H9 (cell line): ENCODE measurements at regions not wholly inside any gene's neighbourhood (a gene's known extent, or its start where the extent isn't known, plus 50 kb on each side); places are given as distances from the start of the nearest gene placed in this dataset.
"Not testable (repeated sequence)": the region's sequence is repeated elsewhere in the genome, so short reads cannot be mapped to it uniquely, and the experiment has no call there.

Experiments
- DNase-seq: peaks from one replicate; pipeline ENCODE4 v3.0.0-alpha.2; 2017
- H2AFZ ChIP-seq: one replicate; pipeline ENCODE4 v1.6.1; 2013; ENCODE audit warnings: mild to moderate bottlenecking, low read length, control low read depth, moderate library complexity
- H2AK5ac ChIP-seq: 2 replicates; pipeline ENCODE4 v1.6.1; 2013; ENCODE audit warnings: low read length, control low read depth, mixed read lengths; ENCODE audit not compliant: insufficient read length
- H2BK120ac ChIP-seq: one replicate; pipeline ENCODE4 v1.6.1; 2013; ENCODE audit warnings: low read depth, mild to moderate bottlenecking, low read length, control low read depth, inconsistent platforms; ENCODE audit not compliant: poor library complexity, severe bottlenecking
- H2BK12ac ChIP-seq: 2 replicates; pipeline ENCODE4 v1.6.1; 2013; ENCODE audit warnings: low read length, control low read depth, mixed read lengths, low read depth; ENCODE audit not compliant: insufficient read length
- H2BK15ac ChIP-seq: 2 replicates; pipeline ENCODE4 v1.6.1; 2013; ENCODE audit warnings: low read depth, low read length, control low read depth
- H2BK20ac ChIP-seq: one replicate; pipeline ENCODE4 v1.6.1; 2013; ENCODE audit warnings: low read depth, mild to moderate bottlenecking, low read length, control low read depth, inconsistent platforms; ENCODE audit not compliant: poor library complexity, severe bottlenecking
- H2BK5ac ChIP-seq: 2 replicates; pipeline ENCODE4 v1.6.1; 2013; ENCODE audit warnings: low read length, control low read depth, mixed read lengths; ENCODE audit not compliant: insufficient read length
- H3K14ac ChIP-seq: 2 replicates; pipeline ENCODE4 v1.6.1; 2013; ENCODE audit warnings: low read length, control low read depth; ENCODE audit not compliant: insufficient read depth
- H3K18ac ChIP-seq: 2 replicates; pipeline ENCODE4 v1.6.1; 2013; ENCODE audit warnings: low read depth, mild to moderate bottlenecking, mixed read lengths, low read length, control low read depth; ENCODE audit not compliant: insufficient read length
- H3K23ac ChIP-seq: 2 replicates; pipeline ENCODE4 v1.6.1; 2013; ENCODE audit warnings: low read length, control low read depth, mixed read lengths, low read depth; ENCODE audit not compliant: insufficient read length
- H3K23me2 ChIP-seq: 2 replicates; pipeline ENCODE4 v1.6.1; 2013; ENCODE audit warnings: low read depth, mild to moderate bottlenecking, mixed read lengths, low read length, control low read depth; ENCODE audit not compliant: insufficient read length, poor library complexity, severe bottlenecking
- H3K27ac ChIP-seq: 2 replicates; pipeline ENCODE4 v1.5.1; 2013; ENCODE audit warnings: low read length, control low read depth, mixed read lengths, low read depth; ENCODE audit not compliant: insufficient read length
- H3K27me3 ChIP-seq: 2 replicates; pipeline ENCODE4 v1.6.1; 2013; ENCODE audit warnings: low read length, control low read depth, inconsistent platforms; ENCODE audit not compliant: insufficient read depth
- H3K4ac ChIP-seq: 2 replicates; pipeline ENCODE4 v1.6.1; 2013; ENCODE audit warnings: low read depth, mild to moderate bottlenecking, control low read depth, inconsistent platforms, low read length, moderate library complexity
- H3K4me1 ChIP-seq: 2 replicates; pipeline ENCODE4 v1.6.1; 2013; ENCODE audit warnings: low read length, control low read depth, inconsistent platforms; ENCODE audit not compliant: insufficient read depth
- H3K4me2 ChIP-seq: 2 replicates; pipeline ENCODE4 v1.6.1; 2013; ENCODE audit warnings: low read length, control low read depth, mixed read lengths; ENCODE audit not compliant: insufficient read length, insufficient read depth
- H3K56ac ChIP-seq: 2 replicates; pipeline ENCODE4 v1.6.1; 2013; ENCODE audit warnings: low read depth, mild to moderate bottlenecking, mixed read lengths, low read length, control low read depth; ENCODE audit not compliant: insufficient read length
- H3K79me1 ChIP-seq: 2 replicates; pipeline ENCODE4 v1.6.1; 2013; ENCODE audit warnings: low read depth, mild to moderate bottlenecking, moderate library complexity, low read length, control low read depth, inconsistent platforms; ENCODE audit not compliant: insufficient read depth, poor library complexity, severe bottlenecking
- H3K79me2 ChIP-seq: 2 replicates; pipeline ENCODE4 v1.6.1; 2013; ENCODE audit warnings: low read length, control low read depth, inconsistent platforms; ENCODE audit not compliant: insufficient read depth
- H3K9ac ChIP-seq: 2 replicates; pipeline ENCODE4 v1.6.1; 2013; ENCODE audit warnings: low read length, control low read depth, mixed read lengths; ENCODE audit not compliant: insufficient read length; ENCODE audit errors: extremely low read depth
- H3K9me3 ChIP-seq: one replicate; pipeline ENCODE4 v1.6.1; 2013; ENCODE audit warnings: low read depth, low read length, inconsistent platforms; ENCODE audit not compliant: control insufficient read depth
- H3T11ph ChIP-seq: one replicate; pipeline ENCODE4 v1.6.1; 2013; ENCODE audit warnings: mild to moderate bottlenecking, low read length, control low read depth, inconsistent platforms
- H4K20me1 ChIP-seq: one replicate; pipeline ENCODE4 v1.6.1; 2013; ENCODE audit not compliant: control insufficient read depth, insufficient read length, insufficient read depth
- H4K5ac ChIP-seq: 2 replicates; pipeline ENCODE4 v1.6.1; 2013; ENCODE audit warnings: low read depth, mild to moderate bottlenecking, mixed read lengths, low read length, control low read depth; ENCODE audit not compliant: insufficient read length
- H4K8ac ChIP-seq: replicated peaks from 2 replicates; pipeline ENCODE4 v1.6.1; 2013; ENCODE audit warnings: low read length, control low read depth, mixed read lengths, low read depth; ENCODE audit not compliant: insufficient read length
- H4K91ac ChIP-seq: 2 replicates; pipeline ENCODE4 v1.6.1; 2013; ENCODE audit warnings: low read depth, mild to moderate bottlenecking, moderate library complexity, mixed read lengths, low read length, control low read depth; ENCODE audit not compliant: insufficient read length
- H3K27ac Mint-ChIP-seq, 3 experiments: 2 replicates in 2 of 3; 3 replicates in 1 of 3; pipeline ENCODE4 v1.8.0; 2020 to 2021; ENCODE audit warnings: mixed read lengths in 3 of 3, mild to moderate bottlenecking in 1 of 3, moderate library complexity in 1 of 3
- H3K27me3 Mint-ChIP-seq: 2 replicates; pipeline ENCODE4 v1.8.0; 2021; ENCODE audit warnings: low read depth, mild to moderate bottlenecking, moderate library complexity, mixed read lengths
- H3K36me3 Mint-ChIP-seq, 3 experiments: 2 replicates in 2 of 3; 3 replicates in 1 of 3; pipeline ENCODE4 v1.8.0; 2020 to 2021; ENCODE audit warnings: low read depth in 3 of 3, mixed read lengths in 3 of 3; ENCODE audit not compliant: insufficient read depth in 1 of 3
- H3K4me1 Mint-ChIP-seq, 2 experiments: 2 replicates each; pipeline ENCODE4 v1.8.0; 2020; ENCODE audit warnings: mixed read lengths in 2 of 2
- H3K4me3 Mint-ChIP-seq, 2 experiments: 2 replicates in 1 of 2; 3 replicates in 1 of 2; pipeline ENCODE4 v1.8.0; 2020 to 2021; ENCODE audit warnings: mild to moderate bottlenecking in 2 of 2, mixed read lengths in 2 of 2, moderate library complexity in 1 of 2
- H3K9me3 Mint-ChIP-seq, 2 experiments: 2 replicates in 1 of 2; 3 replicates in 1 of 2; pipeline ENCODE4 v1.8.0; 2020; ENCODE audit warnings: mild to moderate bottlenecking in 2 of 2, mixed read lengths in 2 of 2, moderate library complexity in 1 of 2
- WGBS: extraction: QIAGEN DNeasy Blood & Tissue Kit; methylation state at CpG from one replicate; pipeline ENCODE4 v1.1.7; 2013; ENCODE audit warnings: missing lambda C conversion rate, low lambda C conversion rate, mixed read lengths; ENCODE audit not compliant: insufficient read length; ENCODE audit errors: extremely low coverage; 5-methylcytosine and 5-hydroxymethylcytosine counted together

DNA sequence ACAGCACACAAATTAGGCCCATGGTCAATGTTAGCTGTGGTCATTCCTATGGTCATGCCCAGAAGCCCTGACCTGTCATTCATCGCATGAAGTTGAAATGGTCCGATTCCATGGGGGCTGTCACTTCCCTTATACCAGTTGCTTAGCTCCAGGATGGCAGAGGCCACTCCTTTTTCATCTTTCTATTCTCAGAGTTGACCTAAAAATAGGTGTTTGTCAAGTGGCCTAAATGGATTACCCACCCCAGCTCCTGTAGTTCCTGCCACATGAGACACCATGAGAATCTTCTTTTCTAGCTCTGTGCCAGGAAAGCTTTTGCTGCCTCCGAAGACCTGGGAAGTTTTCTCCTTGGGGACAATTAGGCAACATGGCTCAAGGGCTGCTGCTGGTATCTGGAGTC is 141.2 kb upstream of the TRIM73 start:
- WGBS = no CpG with 5 or more reads among the region's 3 CpGs
- H3K36me3 Mint-ChIP-seq, H3K14ac ChIP-seq, H4K91ac ChIP-seq, H3T11ph ChIP-seq, H2AK5ac ChIP-seq, H3K4me3 Mint-ChIP-seq, H3K23ac ChIP-seq, H3K4ac ChIP-seq, H3K27me3 Mint-ChIP-seq, H3K79me2 ChIP-seq, H3K9me3 Mint-ChIP-seq, H4K5ac ChIP-seq, H4K8ac ChIP-seq, H3K79me1 ChIP-seq, DNase-seq, H3K27ac ChIP-seq, H2BK12ac ChIP-seq, H3K18ac ChIP-seq, H3K4me1 Mint-ChIP-seq, H2BK5ac ChIP-seq, H2BK20ac ChIP-seq, H3K56ac ChIP-seq, H4K20me1 ChIP-seq, H2BK15ac ChIP-seq, H3K27me3 ChIP-seq, H2AFZ ChIP-seq, H3K4me2 ChIP-seq, H3K27ac Mint-ChIP-seq, H3K9me3 ChIP-seq, H3K23me2 ChIP-seq, H3K4me1 ChIP-seq, H3K9ac ChIP-seq, H2BK120ac ChIP-seq: not testable (repeated sequence)

DNA sequence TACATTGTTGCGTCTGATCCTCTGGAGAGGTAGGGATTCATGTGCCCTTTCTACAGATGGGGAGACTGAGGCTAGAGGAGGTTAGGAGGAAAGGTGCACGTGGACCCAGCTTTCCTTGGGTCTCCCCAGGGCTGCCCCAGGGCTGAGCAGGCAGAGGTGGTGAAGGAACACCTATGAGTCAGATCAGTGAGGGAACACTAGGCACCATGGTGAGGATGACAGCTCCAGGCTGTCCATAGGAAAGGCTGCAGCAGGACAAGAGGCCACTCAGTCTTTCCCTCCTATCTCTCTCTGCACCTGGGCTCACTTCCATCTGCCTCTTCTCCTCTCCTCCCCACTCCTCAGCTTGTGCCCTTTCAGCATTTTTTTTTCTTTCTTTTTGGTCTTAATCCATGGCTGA is 138.0 kb upstream of the TRIM73 start:
- H3K27ac ChIP-seq, H3T11ph ChIP-seq, H2BK5ac ChIP-seq, H2BK15ac ChIP-seq, H2BK12ac ChIP-seq, H3K27me3 ChIP-seq, H3K9me3 Mint-ChIP-seq, H3K23me2 ChIP-seq, H3K9ac ChIP-seq, H3K9me3 ChIP-seq, H3K14ac ChIP-seq, H3K4me2 ChIP-seq, H3K27me3 Mint-ChIP-seq, H4K8ac ChIP-seq, H4K5ac ChIP-seq, H2BK120ac ChIP-seq, H4K20me1 ChIP-seq, H3K18ac ChIP-seq, H3K4me1 ChIP-seq, H3K23ac ChIP-seq, H3K4me1 Mint-ChIP-seq, H3K4ac ChIP-seq, H2AFZ ChIP-seq, H4K91ac ChIP-seq, H3K4me3 Mint-ChIP-seq, H2BK20ac ChIP-seq, DNase-seq, H2AK5ac ChIP-seq, H3K56ac ChIP-seq, H3K79me1 ChIP-seq, H3K36me3 Mint-ChIP-seq, H3K27ac Mint-ChIP-seq, H3K79me2 ChIP-seq: not testable (repeated sequence)
- WGBS = no CpG with 5 or more reads among the region's 2 CpGs
